Gastroesophageal sphincter (tissue), 2 donors: ENCODE measurements at regions not wholly inside any gene's neighbourhood (a gene's known extent, or its start where the extent isn't known, plus 50 kb on each side); places are given as distances from the start of the nearest gene placed in this dataset.

Source experiments
- EP300 ChIP-seq: sonication (generic); formaldehyde crosslinking; IDR thresholded peaks from one replicate; pipeline ENCODE4 v1.6.1; 2017; ENCODE audit warnings: antibody characterized with exemption, mild to moderate bottlenecking
- POLR2A ChIP-seq, 2 donors: fragments of 450-650 bp; IDR thresholded peaks; one replicate each; pipeline ENCODE4 v1.6.1; 2017; ENCODE audit warnings: antibody characterized with exemption in 2 of 2, mild to moderate bottlenecking in 2 of 2, moderate library complexity in 1 of 2

GRCh38 chr20:4335722-4336121 is 86.6 kb upstream of the ADRA1D start:
- no peak for TF ChIP-seq POLR2A (IDR thresholded peaks at IDR 0.05)
- TF ChIP-seq EP300, result no peak
